SKM-1 treated with dmso at 0.1 percent for 144 hours (cell line): ENCODE measurements at regions not wholly inside any gene's neighbourhood (a gene's known extent, or its start where the extent isn't known, plus 50 kb on each side); places are given as distances from the start of the nearest gene placed in this dataset.

Experiments used
- DNase-seq: peaks from one replicate; lab custom pipeline; 2025; ENCODE audit not compliant: unreplicated experiment; lab: John Stamatoyannopoulos, UW

DNA sequence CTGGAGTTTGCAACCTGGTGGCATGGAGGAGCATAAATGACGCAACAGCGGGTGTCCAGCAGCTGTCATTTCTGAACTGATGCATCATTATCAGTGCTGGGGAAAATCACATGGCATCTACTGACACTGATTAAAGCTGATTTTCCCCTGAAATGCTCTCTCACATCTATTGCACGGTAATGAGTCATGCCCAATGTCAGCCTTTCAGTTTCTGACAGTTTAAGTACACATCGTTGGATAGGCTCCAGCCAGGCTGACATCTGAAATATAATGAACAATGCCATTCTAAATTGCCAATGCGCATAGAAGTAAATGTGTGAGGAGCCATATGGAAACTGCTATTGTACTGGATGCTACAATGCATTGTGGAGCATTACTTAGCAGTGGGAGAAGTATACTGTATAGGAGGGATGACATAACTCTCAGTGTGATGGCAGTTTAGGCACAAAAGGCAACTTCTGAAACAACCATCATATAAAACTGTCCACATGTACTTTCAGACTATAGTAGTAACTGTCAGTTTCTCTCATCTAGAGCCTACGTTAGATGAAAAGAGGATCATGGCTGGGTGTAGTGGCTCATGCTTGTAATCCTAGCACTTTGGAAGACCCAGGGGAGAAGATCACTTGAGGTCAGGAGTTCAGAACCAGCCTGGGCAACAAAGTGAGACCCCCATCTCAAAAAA, 389.3 kb upstream of the DMAC1 start:
- no peak for DNase-seq

DNA sequence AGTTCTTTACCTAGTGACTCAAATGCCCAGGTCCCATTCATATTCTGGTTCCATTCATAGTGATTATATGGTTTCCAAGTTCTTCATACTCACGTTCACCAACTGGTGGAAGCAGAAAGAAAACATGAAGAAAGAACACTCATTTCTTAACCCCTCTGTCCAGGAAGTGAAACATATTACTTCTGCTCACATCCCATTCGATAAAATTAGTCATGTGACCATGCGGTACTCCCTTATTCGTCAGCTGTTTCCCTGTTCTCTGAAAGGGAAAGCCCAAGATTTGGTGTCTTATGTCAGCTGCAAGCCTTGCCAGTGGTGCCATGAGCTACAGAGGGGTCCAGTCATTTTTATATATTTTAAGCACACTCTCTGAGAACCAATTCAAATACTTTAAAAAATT, 387.0 kb upstream of the DMAC1 start:
- DNase-seq, result no peak

DNA sequence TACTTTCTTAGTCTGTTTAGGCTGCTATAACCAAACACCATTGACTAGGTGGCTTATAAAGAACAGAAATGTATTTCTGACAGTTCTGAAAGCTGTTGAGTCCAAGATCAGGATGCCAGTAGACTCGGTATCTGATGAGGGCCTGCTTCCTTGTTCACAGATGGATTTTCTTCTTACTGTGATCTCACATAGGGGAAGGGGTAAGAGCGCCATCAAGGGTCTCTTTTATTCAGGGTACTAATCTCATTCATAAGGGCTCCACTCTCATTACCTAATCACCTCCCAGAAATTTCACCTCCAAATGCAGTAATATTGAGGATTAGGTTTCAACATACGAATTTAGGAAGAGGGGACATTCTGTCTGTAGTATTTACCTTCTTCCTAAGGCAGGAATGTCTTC, 384.0 kb upstream of the DMAC1 start:
- DNase-seq, result no peak

DNA sequence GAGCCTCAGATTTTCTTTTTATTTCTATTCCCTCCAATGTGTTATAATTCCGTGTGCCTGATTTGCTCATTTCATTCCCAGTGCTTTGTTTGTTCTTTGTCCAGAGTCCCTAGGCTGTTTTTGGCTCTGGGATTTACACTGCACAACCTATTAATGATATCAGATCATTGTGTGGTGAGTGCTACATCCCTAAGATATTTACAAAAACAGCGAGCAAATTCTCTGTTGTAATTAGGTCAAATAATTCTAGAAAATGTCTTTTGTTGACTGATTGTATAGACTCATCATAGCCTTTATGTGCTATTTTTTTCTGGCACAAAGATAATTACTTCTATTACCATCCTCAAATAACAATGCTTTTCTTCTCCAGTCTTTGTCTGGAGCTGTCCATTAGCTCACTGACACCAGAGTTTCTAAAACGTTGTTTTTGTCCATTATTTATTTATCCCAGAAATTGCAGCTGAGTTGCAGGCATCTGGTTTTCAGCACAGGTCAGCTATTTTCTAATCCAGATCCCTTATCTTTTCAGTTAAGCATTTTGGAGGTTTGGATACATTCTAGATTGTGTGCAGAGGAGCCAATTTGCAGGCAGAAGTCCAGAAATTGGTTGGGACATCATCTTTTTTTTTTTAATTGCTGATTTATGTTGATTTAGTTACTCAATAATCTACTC, 379.9 kb upstream of the DMAC1 start:
- DNase-seq, result no peak

DNA sequence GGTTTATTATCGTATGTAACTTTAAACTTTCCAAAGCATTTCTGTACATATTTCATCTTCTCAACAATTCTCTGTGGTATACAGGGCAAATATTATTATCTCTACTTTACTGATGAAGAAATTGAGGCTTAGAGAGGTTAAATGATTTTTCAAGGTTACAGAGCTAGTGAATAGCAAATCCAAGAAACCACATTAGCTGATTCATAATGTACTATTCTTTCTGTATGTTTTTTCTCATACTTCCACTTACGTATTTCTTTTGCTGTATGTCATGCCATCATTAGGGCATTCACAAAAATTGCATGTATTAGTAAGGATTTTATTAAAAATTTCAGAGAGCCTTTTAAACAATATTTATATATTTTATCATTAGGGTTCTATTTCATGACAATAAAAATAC, 372.4 kb upstream of the DMAC1 start:
- DNase-seq, result no peak

DNA sequence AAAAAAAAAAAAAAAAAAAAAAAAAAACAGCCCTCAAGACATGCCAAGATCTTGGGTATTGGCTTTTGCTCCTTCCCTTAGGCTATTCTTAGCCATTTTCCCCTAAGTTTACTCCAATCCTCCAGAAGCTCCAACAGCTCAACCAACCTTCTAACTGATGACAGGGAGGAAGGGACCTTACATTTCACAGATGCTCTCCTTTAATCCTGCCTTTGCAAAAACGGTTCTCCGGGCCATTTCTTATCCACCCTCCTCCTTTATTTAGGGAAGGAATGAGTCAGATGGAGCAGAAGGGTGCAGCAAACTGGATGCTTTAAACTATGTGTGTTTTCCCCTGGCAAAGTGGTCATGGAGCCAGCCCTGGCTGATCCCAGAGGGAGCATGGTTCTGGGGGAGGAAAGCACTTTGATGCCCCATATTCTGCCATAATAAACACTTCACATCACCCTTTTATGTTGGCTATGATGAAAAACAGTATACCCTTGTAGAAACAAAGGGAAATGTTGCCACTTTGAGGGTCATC, 369.4 kb upstream of the DMAC1 start:
- DNase-seq, result no peak

DNA sequence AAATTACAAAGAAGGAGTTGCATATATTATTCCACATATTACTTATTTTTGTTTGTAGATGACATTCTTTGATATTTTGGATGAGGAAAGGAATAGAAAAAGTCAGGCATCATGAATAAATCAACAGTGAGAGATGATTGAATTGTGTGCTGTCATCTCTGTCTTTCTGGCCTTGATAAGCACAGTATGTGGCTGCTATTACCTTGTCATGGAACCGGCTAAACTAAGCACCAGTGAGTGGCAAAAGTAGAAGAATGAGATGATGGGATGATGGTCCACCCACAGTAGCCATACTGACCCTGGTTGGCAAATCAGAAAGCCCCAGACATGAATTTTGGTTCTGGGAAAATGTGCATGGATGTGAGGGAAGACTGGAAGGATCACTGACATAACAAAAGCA, 361.2 kb upstream of the DMAC1 start:
- DNase-seq, result no peak

DNA sequence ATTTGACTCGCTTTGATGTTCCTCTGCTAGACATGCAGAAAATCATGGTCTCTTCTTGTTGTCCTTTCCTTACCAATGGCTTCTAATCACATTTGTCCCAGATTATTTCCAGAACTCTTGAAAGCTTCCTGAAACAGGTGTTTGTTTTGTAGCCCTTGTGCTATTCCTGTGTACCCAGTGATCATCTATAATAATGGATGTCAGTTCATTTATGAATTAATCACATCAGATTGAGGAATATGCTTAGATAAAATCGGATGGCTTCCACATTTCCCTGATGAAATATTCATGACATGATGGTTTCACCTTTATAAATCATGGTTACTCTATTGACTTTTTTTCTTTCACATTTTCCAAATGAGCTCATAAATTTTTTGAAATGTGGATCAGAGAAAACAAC, 359.0 kb upstream of the DMAC1 start:
- DNase-seq, result no peak

DNA sequence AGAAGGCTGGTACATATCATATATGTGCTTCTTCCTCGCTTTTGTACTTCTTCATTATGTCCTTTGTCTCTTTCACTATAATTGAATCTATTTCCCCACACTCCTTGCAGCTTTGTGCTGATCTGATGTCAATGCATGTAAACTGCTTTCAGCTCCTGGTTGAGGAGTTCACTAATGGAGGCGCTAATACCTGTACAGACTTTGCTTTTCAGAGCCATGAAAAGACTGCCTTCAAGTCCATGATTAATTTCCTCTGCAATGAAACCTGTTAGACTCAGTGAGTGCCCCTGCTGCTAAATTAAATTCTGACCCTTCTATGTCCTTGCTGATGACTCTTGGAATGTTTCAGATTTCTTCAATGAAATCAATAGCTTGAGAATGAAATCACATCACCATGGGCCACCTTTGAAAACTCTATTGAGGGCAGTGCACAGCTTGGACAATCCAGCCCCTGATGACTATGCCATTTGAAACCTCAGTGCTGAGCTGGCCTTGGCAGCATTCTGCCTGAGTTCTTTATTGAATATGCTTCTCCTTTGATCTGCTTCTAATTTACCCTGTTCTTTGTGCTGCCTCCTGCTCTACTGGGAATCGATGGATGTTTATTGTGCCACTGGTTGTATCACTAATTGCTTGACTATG, 358.2 kb upstream of the DMAC1 start:
- DNase-seq, result no peak

DNA sequence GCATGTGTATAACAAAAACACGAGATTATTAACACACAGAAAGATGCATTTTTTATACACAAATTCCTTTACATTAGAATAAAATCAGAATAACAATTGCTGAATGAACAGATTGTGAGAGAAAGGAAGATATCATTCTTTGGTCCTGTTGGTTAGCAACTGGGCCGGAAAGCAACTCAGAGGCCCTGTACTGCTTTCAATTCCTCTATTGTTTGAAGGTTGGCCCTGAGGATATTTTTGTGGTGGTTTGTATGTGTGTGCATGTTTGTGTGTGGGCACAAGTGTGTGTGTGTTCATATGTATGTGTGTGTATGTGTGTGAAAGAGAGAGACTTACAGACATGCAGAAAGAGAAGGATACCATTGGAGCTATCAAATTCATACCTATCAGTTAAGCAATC, 356.8 kb upstream of the DMAC1 start:
- no peak for DNase-seq

DNA sequence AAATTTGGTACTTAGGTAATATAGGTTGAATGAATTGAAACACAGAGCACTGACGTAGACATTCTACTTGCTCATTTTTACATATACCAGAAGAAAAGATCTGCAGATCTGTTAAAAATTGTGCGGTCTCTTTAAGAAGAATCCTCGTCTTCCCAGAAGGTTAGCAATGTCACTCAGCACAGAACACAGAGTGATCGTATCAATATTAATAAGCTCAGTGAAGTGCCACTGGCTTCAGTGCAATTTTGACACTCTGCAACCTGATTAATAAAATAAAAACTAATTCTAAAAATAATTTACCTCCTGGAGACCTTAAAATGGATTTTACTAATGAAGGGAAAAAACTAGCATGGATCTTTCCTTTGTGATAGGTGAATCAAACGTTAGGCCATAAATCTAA, 356.1 kb upstream of the DMAC1 start:
- DNase-seq, result no peak

DNA sequence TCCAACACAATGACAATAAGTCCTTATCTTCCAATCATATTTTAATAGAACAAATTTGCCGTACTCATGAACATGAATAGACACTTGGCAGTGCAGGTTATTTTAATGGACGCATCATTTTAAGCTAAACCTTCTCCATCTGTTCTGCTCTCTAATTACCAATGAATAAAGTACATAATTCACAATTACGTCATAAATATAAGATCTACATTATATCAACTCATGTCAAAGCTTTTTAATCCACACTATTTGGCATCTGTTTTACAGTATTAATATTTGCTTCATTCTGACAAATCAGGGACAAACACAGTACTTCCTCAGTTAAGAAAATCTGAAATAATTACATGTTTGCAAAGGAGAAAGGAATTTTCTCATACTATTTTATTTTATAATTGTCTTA, 344.1 kb upstream of the DMAC1 start:
- no peak for DNase-seq

DNA sequence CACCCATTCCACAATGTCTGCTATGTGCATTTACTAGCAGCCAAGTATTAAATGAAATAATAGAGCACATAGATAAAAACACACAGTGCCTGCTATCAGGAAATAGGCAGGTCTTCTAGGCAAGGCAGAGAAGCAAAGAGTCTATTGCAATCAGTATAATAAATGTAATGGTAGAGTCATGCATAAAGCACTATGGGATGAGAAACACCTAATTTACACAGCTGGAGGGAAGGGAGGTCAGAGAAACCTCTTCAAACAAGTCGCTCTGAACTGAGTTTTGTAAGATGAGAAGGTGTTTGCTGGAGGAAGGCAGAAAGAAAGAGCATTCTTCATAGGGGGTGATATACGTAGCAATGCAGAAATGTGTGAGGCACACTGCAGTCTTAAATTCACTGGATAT, 341.0 kb upstream of the DMAC1 start:
- DNase-seq, result no peak

DNA sequence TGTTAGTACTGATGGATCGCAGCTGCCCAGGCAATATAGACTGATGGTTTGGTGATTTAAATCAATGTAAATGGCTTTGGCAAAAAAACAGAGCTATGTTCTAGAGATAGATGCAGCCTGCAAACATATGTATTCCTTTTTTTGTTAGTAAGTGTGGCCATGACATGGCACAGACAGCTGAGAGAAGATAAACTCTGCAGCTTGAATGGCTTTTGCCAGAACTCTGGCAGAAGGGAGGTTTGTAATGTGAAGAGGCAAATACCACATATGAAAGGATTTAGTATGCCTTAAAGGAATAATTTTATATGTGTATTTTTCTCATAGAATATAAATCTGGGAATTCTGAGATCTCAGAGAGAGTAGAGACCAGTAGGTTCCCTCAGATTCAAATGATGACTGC, 340.2 kb upstream of the DMAC1 start:
- no peak for DNase-seq

DNA sequence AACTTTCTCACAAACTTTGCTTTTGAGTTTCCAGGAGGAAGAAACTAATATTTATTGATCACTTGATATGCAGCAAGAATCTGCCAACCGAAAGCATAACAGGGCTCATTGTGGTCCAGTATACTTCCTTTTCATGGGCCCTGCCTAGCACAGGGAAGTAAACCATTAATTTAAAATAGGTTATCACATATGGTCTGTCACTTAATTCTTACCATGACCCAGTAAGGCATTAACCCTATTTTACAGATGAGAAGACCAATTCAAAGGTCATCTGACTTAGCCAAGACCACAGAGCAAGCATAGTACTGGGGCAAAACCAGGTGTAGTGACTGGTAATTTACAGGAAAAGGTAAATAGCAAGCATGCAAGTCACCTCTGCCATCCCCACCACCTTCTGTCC, 336.9 kb upstream of the DMAC1 start:
- DNase-seq, result no peak

DNA sequence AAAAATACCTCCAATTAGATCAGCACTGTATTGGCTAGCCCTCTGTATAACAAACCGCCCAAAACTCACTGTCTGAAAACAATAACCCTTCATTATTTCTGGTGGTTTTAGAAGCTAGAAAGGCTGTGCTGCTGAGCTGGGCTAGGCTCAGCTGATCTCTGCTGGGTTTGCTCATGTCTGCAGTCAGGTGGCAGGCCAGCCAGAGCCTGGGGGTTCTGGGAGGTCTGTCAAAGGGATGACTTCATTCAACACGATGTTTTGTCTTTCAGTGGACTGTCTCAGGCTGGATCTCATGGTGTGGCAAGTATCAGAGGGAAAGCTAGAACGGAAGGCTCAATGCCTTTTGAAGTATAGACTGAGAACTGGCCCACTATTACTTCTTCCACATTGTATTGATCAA, 335.1 kb upstream of the DMAC1 start:
- no peak for DNase-seq

DNA sequence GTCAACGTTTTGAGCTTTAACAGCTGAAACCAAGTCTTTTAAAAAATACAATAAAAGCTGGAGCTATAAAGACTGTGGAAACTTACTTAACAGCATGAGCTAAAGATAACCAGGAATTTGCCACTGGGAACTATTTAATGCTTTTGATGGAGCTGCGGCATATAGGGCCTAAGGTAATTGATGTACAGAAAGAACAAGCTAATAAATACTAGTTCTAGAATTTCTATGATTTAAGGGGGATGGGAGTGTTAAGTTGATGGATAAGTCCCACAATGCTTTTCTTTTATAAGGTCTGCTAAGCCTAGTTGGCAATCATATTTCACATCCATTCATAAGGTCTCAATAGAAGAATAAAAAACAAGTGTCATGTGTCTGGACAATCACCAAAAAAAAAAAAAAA, 334.0 kb upstream of the DMAC1 start:
- no peak for DNase-seq

DNA sequence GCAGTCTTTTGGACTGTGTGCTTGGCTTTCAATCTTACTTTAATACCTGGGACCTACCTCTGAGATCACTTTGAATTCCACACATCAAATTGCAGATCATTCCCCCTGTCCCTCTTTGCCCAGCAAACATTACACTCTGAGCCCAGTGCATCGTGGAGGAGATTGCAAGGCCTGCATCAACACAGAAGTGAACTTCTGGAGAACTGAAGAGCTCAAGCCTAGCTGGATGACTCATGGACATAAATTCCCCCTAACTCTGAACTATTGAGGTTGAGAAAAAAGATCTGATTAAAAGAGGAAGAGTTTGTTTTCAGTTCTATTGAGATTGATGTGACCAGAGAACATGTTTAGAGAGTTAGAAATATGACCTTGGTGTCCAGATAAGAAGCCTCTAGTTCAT, 316.0 kb upstream of the DMAC1 start:
- DNase-seq, result no peak

DNA sequence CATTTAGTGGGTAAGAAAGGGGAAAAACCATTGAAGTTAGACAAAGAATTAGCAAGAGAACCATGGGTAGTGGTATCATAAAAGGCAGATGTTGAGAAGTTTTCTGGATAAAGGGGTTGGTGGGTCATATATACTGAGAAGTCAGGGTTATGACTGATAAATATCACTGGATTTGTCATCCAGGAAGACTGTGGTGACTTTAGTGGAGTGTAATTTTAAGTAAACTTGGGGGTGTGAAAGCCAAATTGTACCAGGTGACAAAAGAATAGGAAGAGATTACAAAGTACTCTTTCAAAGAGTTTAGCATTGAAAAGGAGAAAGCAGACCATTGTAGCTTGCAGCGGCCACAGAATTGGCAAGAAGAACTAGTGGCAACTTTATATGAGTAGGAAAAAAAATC, 315.2 kb upstream of the DMAC1 start:
- no peak for DNase-seq

DNA sequence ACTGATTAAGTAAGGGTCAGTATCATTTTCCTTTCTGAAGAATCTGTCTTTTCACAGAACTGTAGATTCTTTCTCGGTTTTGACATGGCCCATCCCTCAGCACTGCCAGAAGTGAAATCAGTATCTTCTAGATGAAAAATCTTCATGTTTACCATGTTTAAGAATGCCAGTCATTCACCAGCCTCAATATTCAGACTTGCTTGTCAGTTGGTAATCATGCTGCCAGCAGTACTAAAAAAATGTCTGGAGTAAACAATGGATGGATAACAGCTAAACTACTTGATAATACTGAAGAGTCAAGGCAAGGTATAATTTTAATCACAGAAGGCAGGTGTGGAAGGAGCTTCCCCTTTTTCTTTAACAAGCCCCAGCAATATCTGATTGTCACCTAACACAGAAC, 306.8 kb upstream of the DMAC1 start:
- DNase-seq, result no peak

DNA sequence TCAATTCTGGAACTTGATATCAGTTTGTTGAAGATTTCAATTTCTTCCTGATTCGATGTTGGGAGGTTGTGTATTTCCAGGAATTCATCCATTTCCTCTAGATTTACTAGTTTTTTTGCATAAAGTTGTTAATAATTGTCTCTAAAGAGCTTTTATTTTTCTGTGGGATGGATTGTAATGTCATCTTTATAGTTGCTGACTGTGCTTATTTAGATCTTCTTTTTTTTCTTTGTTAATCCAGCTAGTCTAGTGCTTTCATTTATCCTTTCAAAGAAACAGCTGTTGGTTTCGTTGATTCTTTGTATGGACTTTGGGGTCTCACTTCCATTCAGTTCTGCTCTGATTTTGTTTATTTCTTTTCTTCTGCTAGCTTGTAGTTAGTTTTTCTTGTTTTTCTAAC, 302.0 kb upstream of the DMAC1 start:
- no peak for DNase-seq

DNA sequence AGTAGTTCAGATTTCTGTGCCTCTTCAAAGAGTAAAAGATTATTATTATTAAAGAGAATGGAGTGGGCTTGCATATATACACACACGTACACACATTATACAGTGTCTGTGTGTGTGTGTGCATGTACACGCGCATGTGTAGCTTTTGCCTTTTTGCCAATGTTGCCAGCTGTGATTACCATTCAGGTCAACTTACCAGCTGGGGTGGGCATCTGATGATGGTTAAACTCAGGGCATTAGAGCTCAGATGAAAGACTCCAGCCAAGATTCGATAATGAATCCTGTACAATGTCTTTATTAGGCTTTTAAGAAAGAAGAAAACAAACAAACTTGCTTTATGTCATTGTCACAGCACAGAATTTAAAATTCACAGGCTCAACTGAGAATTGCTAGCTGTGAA, 296.5 kb upstream of the DMAC1 start:
- no peak for DNase-seq
